A549 (cell line): ENCODE measurements at regions not wholly inside any gene's neighbourhood (a gene's known extent, or its start where the extent isn't known, plus 50 kb on each side); places are given as distances from the start of the nearest gene placed in this dataset.

Experiments
- ATAC-seq, 2 experiments: fragments of 200-7000 bp in 1 of 2; fragments of >200 bp in 1 of 2; cut with Nextera tagmentation in 1 of 2; cut with Tn5 transposase in 1 of 2; 3 replicates each; pipeline versions ENCODE4 v1.8.0 to v1.9.1; 2018 to 2020; ENCODE audit warnings: mild to moderate bottlenecking in 1 of 2, moderate library complexity in 1 of 2
- CTCF ChIA-PET: fragments of 300-600 bp; sonication (Branson Sonifier 250); formaldehyde crosslinking; extraction: SDS; loops from one replicate; lab custom pipeline; 2021; ENCODE audit warnings: antibody characterized with exemption, inconsistent platforms; lab: Yijun Ruan, JAX
- POLR2A ChIA-PET: fragments of 350-600 bp; formaldehyde crosslinking; extraction: SDS; loops from one replicate; lab custom pipeline; 2021; ENCODE audit warnings: antibody characterized with exemption, inconsistent platforms; lab: Yijun Ruan, JAX
- DNase-seq, 2 experiments: peaks; one replicate each; pipeline versions ENCODE4 v3.0.0 to v3.0.0-alpha.2; 2011 to 2016; ENCODE audit warnings: low read depth in 1 of 2, low spot score in 1 of 2
- FAIRE-seq: peaks from 2 replicates; lab custom pipeline; 2011; peaks lifted over from hg19 to GRCh38; lab: Jason Lieb, UNC
- H3K27ac ChIP-seq, 2 experiments: fragments of >200 bp; sonication (Bioruptor Twin); formaldehyde crosslinking; 3 replicates each; pipeline ENCODE4 v1.5.1; 2016 to 2017
- H3K4me1 ChIP-seq: fragments of >200 bp; sonication (Bioruptor Twin); formaldehyde crosslinking; 3 replicates; pipeline ENCODE4 v1.6.1; 2016
- H3K4me2 ChIP-seq: fragments of >200 bp; sonication (Bioruptor Twin); formaldehyde crosslinking; 3 replicates; pipeline ENCODE4 v1.6.1; 2016
- H3K4me3 ChIP-seq: fragments of >200 bp; sonication (Bioruptor Twin); formaldehyde crosslinking; 3 replicates; pipeline ENCODE4 v1.5.1; 2016
- H3K9me3 ChIP-seq: fragments of >200 bp; sonication (Bioruptor Twin); formaldehyde crosslinking; 3 replicates; pipeline ENCODE4 v1.6.1; 2016
- CBX2 ChIP-seq: fragments of 200-600 bp; sonication (generic); IDR thresholded peaks from 2 replicates; pipeline ENCODE4 v1.6.1; 2016; ENCODE audit warnings: low read depth, mild to moderate bottlenecking, borderline replicate concordance
- CBX8 ChIP-seq: fragments of 200-600 bp; sonication (generic); IDR thresholded peaks from 2 replicates; pipeline ENCODE4 v1.6.1; 2016
- CEBPB ChIP-seq, 2 experiments: fragments of >200 bp in 1 of 2; sonication (Bioruptor Twin) in 1 of 2; formaldehyde crosslinking in 1 of 2; IDR thresholded peaks; 2 replicates each; pipeline ENCODE4 v1.6.1; 2012 to 2016
- CHD4 ChIP-seq: fragments of 200-600 bp; sonication (generic); IDR thresholded peaks from 2 replicates; pipeline ENCODE4 v1.6.1; 2016; ENCODE audit warnings: antibody characterized with exemption, mild to moderate bottlenecking, borderline replicate concordance
- CTCF ChIP-seq: fragments of >200 bp; sonication (Bioruptor Twin); formaldehyde crosslinking; IDR thresholded peaks from 3 replicates; pipeline ENCODE4 v1.5.1; 2016
- EHF ChIP-seq: fragments of 250-450 bp; sonication (Bioruptor Pico); IDR thresholded peaks from 2 replicates; pipeline ENCODE4 v1.5.0; 2020; ENCODE audit warnings: mild to moderate bottlenecking
- EHMT2 ChIP-seq: fragments of 200-600 bp; sonication (generic); IDR thresholded peaks from 2 replicates; pipeline ENCODE4 v1.6.1; 2016; ENCODE audit warnings: antibody characterized with exemption, low read depth, mild to moderate bottlenecking, moderate library complexity
- ESRRA ChIP-seq: fragments of 150-350 bp; IDR thresholded peaks from 2 replicates; pipeline ENCODE4 v1.6.1; 2014; ENCODE audit warnings: mild to moderate bottlenecking, low read length, borderline replicate concordance
- FOXS1 ChIP-seq: fragments of 250-450 bp; sonication (Bioruptor Pico); IDR thresholded peaks from 2 replicates; pipeline ENCODE4 v1.5.0; 2020; ENCODE audit warnings: mild to moderate bottlenecking, moderate library complexity
- HDAC2 ChIP-seq: fragments of 200-600 bp; sonication (generic); IDR thresholded peaks from 2 replicates; pipeline ENCODE4 v1.6.1; 2016
- HES2 ChIP-seq: fragments of >200 bp; sonication (Bioruptor Twin); formaldehyde crosslinking; IDR thresholded peaks from 2 replicates; pipeline ENCODE4 v1.6.1; 2016
- HEYL ChIP-seq: fragments of 250-450 bp; sonication (Bioruptor Pico); IDR thresholded peaks from 2 replicates; pipeline ENCODE4 v1.8.0; 2021; ENCODE audit warnings: mild to moderate bottlenecking, moderate library complexity
- HMGXB4 ChIP-seq: fragments of 250-450 bp; sonication (Bioruptor Pico); IDR thresholded peaks from 2 replicates; pipeline ENCODE4 v1.5.0; 2021; ENCODE audit warnings: mild to moderate bottlenecking, moderate library complexity, borderline replicate concordance
- HOXB5 ChIP-seq: fragments of 250-450 bp; sonication (Bioruptor Pico); IDR thresholded peaks from 2 replicates; pipeline ENCODE4 v1.5.0; 2020; ENCODE audit warnings: mild to moderate bottlenecking, moderate library complexity
- JUN ChIP-seq, 2 experiments: fragments of >200 bp; sonication (Bioruptor Twin); formaldehyde crosslinking; IDR thresholded peaks; 2 replicates in 1 of 2; 3 replicates in 1 of 2; pipeline ENCODE4 v1.6.1; 2016 to 2017
- KDM5A ChIP-seq: fragments of 200-600 bp; sonication (generic); IDR thresholded peaks from 2 replicates; pipeline ENCODE4 v1.6.1; 2016; ENCODE audit warnings: antibody characterized with exemption, mild to moderate bottlenecking
- NFE2L2 ChIP-seq: fragments of 150-350 bp; conservative IDR thresholded peaks from 2 replicates; pipeline ENCODE4 v1.6.1; 2014; ENCODE audit warnings: low read length
- RARB ChIP-seq: fragments of 250-450 bp; sonication (Bioruptor Pico); IDR thresholded peaks from 2 replicates; pipeline ENCODE4 v1.8.0; 2021; ENCODE audit warnings: mild to moderate bottlenecking, moderate library complexity
- RNF2 ChIP-seq: fragments of 200-600 bp; sonication (generic); IDR thresholded peaks from 2 replicates; pipeline ENCODE4 v1.6.1; 2016; ENCODE audit warnings: low read depth, mild to moderate bottlenecking, antibody characterized with exemption, moderate library complexity, borderline replicate concordance
- SMC3 ChIP-seq: fragments of >200 bp; sonication (Bioruptor Twin); formaldehyde crosslinking; IDR thresholded peaks from 3 replicates; pipeline ENCODE4 v1.6.1; 2018; ENCODE audit warnings: inconsistent platforms
- SREBF2 ChIP-seq: fragments of 450-650 bp; IDR thresholded peaks from 2 replicates; pipeline ENCODE4 v1.6.1; 2014; ENCODE audit warnings: mild to moderate bottlenecking, moderate library complexity
- TFCP2L1 ChIP-seq: fragments of 250-450 bp; sonication (Bioruptor Pico); IDR thresholded peaks from 2 replicates; pipeline ENCODE4 v1.5.0; 2021; ENCODE audit warnings: mild to moderate bottlenecking
- TP53 ChIP-seq: fragments of 250-450 bp; sonication (Bioruptor Pico); IDR thresholded peaks from 2 replicates; pipeline ENCODE4 v1.5.0; 2021; ENCODE audit warnings: mild to moderate bottlenecking, moderate library complexity
- WGBS: methylation state at CpG from one replicate; pipeline ENCODE4 v1.1.6; 2017; ENCODE audit errors: missing lambda C conversion rate; 5-methylcytosine and 5-hydroxymethylcytosine counted together

GRCh38 chr13:77991003-77991402 lies 72.4 kb upstream of the EDNRB start:
- Histone ChIP-seq H3K4me3 (no peak overlapping the region), H3K4me1 (no peaks in the 10 kb centered on the region), H3K4me2 (no peak overlapping the region), H3K27ac (no peak overlapping the region), H3K9me3 (no peaks in the 10 kb centered on the region)
- TF ChIP-seq CBX2: no peak
- ATAC-seq (no peak), FAIRE-seq (no peak), DNase-seq (no peak)
- WGBS: 31% methylated on average over 4 of the region's 4 CpGs
- ChIA-PET CTCF (no interaction called here), POLR2A (no interaction called here)

GRCh38 chr13:77989281-77989680 lies 70.7 kb upstream of the EDNRB start:
- H3K4me3 ChIP-seq: no peak overlapping the region
- TF ChIP-seq RARB (no peak), ESRRA (no peak), CHD4 (no peak), EHF (CRISPR knock-in tag) (no peak)
- no peaks in the 10 kb centered on the region for H3K9me3 ChIP-seq
- ATAC-seq (no peak), FAIRE-seq (no peak), DNase-seq (no peak)
- H3K4me2 ChIP-seq: no peak overlapping the region
- ChIA-PET POLR2A (no interaction called here), CTCF (no interaction called here)
- 7% methylated on average over 2 of the region's 2 CpGs for WGBS
- no peaks in the 10 kb centered on the region for H3K4me1 ChIP-seq
- H3K27ac ChIP-seq: no peak overlapping the region

DNA sequence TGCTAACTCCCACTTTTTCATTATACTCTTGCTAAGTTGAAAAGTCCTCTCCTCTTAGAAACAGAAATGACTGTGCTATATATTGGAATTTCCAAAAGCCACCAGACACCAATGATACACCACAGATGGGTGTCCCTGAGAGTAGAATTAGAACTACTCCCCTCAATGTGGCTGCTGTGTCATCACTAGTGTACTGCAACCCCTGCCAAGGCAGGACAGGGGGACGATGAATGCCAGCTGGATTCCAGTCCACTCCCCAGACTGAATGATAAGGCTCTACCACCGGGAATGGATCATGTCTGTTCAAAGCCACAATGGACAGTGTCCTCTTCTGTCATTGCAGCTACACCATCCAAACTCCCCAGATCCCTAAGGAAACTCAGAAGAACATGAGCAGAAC lies 69.7 kb upstream of the EDNRB start:
- 0% methylated on average over 1 of the region's 2 CpGs for WGBS
- no peak for FAIRE-seq
- H3K4me2 ChIP-seq: no peak overlapping the region
- DNase-seq: no peak
- ChIA-PET CTCF (no interaction called here), POLR2A (no interaction called here)
- H3K9me3 ChIP-seq: no peaks in the 10 kb centered on the region
- TF ChIP-seq TP53 (CRISPR knock-in tag): no peak
- TF ChIP-seq CBX8: no peak
- no peak for TF ChIP-seq HOXB5 (CRISPR knock-in tag)
- no peak for TF ChIP-seq CEBPB (IDR thresholded peaks at IDR 0.05)
- H3K4me1 ChIP-seq: no peaks in the 10 kb centered on the region
- H3K4me3 ChIP-seq: no peak overlapping the region
- H3K27ac ChIP-seq: no peak overlapping the region
- no peak for ATAC-seq

DNA sequence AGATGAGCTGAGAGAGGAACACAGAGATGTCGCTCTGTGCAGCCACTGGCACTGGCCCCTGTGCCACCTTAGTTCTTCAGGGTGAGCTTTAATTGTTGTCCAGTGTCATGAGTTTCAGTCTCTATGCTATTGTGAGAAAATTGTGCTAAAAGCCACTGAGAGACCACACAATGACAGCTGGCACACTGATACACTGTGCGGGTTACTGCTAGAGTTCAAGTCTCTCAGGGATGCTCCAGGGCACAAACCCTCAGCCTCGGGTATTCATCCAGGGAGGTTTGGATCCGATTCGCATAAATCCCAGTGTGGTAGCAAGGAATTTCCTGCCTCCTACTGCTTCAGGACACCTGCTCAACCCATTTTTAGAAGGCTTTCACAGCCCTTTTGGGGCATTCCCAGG lies 68.1 kb upstream of the EDNRB start:
- Histone ChIP-seq H3K9me3 (no peaks in the 10 kb centered on the region), H3K4me2 (no peak overlapping the region), H3K27ac (no peak overlapping the region), H3K4me1 (no peaks in the 10 kb centered on the region), H3K4me3 (no peak overlapping the region)
- WGBS: 56% methylated on average over 1 of the region's 5 CpGs
- FAIRE-seq (no peak), ATAC-seq (no peak), DNase-seq (no peak)
- no peak for TF ChIP-seq JUN (IDR thresholded peaks at IDR 0.05)
- POLR2A ChIA-PET: no interaction called here
- CTCF ChIA-PET: no interaction called here

DNA sequence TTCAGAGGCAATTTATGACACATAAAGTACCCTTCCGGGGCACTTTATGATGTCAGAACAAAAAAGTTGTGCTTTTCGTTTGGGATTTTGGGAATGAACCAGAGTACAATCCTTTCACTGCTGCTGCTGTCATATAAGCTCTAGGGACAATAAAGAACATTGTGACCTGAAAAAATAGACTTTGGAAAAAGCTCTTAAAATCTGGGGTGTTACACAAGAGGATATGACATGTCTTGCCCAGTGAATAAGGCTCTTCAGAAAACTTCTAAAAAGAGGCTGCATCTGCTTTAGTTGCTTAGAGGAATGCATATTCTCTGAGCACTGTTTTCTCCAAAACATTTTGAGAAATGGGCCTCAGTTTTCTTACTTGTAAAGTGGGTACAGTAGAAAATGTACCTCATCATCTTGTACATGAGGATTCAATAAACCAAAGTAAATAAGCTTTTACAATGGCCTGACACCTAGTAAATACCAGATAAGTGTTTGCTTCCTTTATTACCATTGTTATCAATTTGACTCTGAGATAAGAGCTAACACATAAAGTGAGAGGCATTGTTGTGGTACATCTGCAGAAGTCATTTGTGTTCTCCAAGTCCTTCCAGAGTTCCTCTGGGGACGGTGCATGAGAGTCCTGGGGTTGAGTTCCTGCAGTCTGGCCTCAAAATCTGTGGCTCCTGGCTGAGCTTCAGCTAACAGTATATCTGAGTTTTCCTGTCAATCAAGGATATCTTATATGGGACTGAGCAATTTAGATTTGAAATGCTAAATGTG lies 67.4 kb upstream of the EDNRB start:
- no peak for ATAC-seq
- Histone ChIP-seq H3K4me2 (no peak overlapping the region), H3K9me3 (no peaks in the 10 kb centered on the region), H3K27ac (no peak overlapping the region)
- TF ChIP-seq SREBF2 (no peak), FOXS1 (CRISPR knock-in tag) (no peak), TFCP2L1 (no peak), HES2 (no peak), RNF2 (no peak), KDM5A (no peak), EHMT2 (no peak), CTCF (no peak), HEYL (CRISPR knock-in tag) (no peak), NFE2L2 (no peak), HDAC2 (no peak), SMC3 (no peak), HMGXB4 (CRISPR knock-in tag) (no peak)
- TF ChIP-seq, all 56 proteins: peak for 0
- no peak for FAIRE-seq
- 21% methylated on average over 3 of the region's 3 CpGs for WGBS
- POLR2A ChIA-PET: no interaction called here
- H3K4me3 ChIP-seq: no peak overlapping the region
- DNase-seq: no peak
- H3K4me1 ChIP-seq: no peaks in the 10 kb centered on the region
- CTCF ChIA-PET: no interaction called here
